GM12878 (cell line): ENCODE measurements at regions not wholly inside any gene's neighbourhood (a gene's known extent, or its start where the extent isn't known, plus 50 kb on each side); places are given as distances from the start of the nearest gene placed in this dataset.

Source experiments
- CEBPB ChIP-seq, 2 experiments: fragments of 150-350 bp in 1 of 2; IDR thresholded peaks; 2 replicates each; pipeline ENCODE4 v1.6.1; 2012 to 2014; ENCODE audit warnings: low read depth in 2 of 2, low read length in 2 of 2, borderline replicate concordance in 1 of 2, inconsistent platforms in 1 of 2
- CREM ChIP-seq: IDR thresholded peaks from 2 replicates; pipeline ENCODE4 v1.6.1; 2014; ENCODE audit warnings: antibody characterized with exemption, low read depth
- HDAC6 ChIP-seq: fragments of 200-600 bp; sonication (generic); IDR thresholded peaks from one replicate; pipeline ENCODE4 v1.8.0; 2017; ENCODE audit warnings: antibody characterized with exemption; ENCODE audit not compliant: unreplicated experiment
- RAD21 ChIP-seq: IDR thresholded peaks from 2 replicates; pipeline ENCODE4 v1.6.1; 2011; ENCODE audit warnings: mild to moderate bottlenecking, low read depth, low read length, moderate library complexity; ENCODE audit not compliant: insufficient read depth
- ZNF207 ChIP-seq: fragments of 450-650 bp; IDR thresholded peaks from 2 replicates; pipeline ENCODE4 v1.6.1; 2014; ENCODE audit warnings: antibody characterized with exemption, mild to moderate bottlenecking, borderline replicate concordance
- ZNF274 ChIP-seq: IDR thresholded peaks from one replicate; pipeline ENCODE4 v1.8.0; 2011; ENCODE audit not compliant: insufficient read length, insufficient read depth
- TF ChIP-seq, protein P1 (sequence below), 3 experiments: IDR thresholded peaks in 2 of 3; conservative IDR thresholded peaks in 1 of 3; 2 replicates each; pipeline ENCODE4 v1.5.1; 2011; ENCODE audit warnings: low read depth in 3 of 3, low read length in 3 of 3, mild to moderate bottlenecking in 3 of 3, control low read depth in 2 of 3, moderate library complexity in 2 of 3, inconsistent platforms in 1 of 3, mixed read lengths in 1 of 3; ENCODE audit not compliant: control insufficient read depth in 2 of 3, insufficient read depth in 1 of 3; ENCODE audit errors: extremely low read depth in 1 of 3
- TF ChIP-seq, protein P2 (sequence below): IDR thresholded peaks from 2 replicates; pipeline ENCODE4 v1.6.1; 2012; ENCODE audit warnings: mild to moderate bottlenecking, low read depth, low read length
- TF ChIP-seq, protein P3 (sequence below): IDR thresholded peaks from 2 replicates; pipeline ENCODE4 v1.6.1; 2011; ENCODE audit warnings: low read depth, low read length, improper control_type of control experiment, borderline replicate concordance

DNA sequence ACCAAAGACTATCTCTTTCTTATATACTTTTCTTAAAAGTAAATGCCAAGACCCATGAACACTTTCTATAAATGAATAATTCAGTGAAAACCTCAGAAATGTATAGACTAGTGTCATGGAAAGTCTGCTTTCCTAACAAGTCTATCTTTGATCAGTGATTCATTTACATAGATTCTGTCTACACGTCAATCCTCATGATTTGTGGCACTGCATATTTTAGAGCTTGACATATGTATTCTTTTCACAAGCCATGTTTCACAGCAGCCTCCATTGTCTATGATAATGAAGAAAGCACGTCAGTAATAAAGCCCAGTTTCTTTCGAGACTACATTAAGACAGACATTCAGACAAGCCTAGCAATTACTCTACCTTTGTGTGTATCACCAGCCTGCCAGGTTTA, 486.6 kb downstream of the IRS1 start:
- TF ChIP-seq CREM = no peak
- TF ChIP-seq HDAC6 = no peak
- TF ChIP-seq, protein P1, sequence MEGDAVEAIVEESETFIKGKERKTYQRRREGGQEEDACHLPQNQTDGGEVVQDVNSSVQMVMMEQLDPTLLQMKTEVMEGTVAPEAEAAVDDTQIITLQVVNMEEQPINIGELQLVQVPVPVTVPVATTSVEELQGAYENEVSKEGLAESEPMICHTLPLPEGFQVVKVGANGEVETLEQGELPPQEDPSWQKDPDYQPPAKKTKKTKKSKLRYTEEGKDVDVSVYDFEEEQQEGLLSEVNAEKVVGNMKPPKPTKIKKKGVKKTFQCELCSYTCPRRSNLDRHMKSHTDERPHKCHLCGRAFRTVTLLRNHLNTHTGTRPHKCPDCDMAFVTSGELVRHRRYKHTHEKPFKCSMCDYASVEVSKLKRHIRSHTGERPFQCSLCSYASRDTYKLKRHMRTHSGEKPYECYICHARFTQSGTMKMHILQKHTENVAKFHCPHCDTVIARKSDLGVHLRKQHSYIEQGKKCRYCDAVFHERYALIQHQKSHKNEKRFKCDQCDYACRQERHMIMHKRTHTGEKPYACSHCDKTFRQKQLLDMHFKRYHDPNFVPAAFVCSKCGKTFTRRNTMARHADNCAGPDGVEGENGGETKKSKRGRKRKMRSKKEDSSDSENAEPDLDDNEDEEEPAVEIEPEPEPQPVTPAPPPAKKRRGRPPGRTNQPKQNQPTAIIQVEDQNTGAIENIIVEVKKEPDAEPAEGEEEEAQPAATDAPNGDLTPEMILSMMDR (IDR thresholded peaks at IDR 0.05 in 2 of 3, conservative IDR thresholded peaks at IDR 0.05 in 1 of 3; ENCODE audit: control insufficient read depth in 2 of 3, extremely low read depth in 1 of 3, insufficient read depth in 1 of 3, low read depth in 3 of 3, low read length in 3 of 3) = no peak
- no peak for TF ChIP-seq ZNF274
- TF ChIP-seq, protein P2, sequence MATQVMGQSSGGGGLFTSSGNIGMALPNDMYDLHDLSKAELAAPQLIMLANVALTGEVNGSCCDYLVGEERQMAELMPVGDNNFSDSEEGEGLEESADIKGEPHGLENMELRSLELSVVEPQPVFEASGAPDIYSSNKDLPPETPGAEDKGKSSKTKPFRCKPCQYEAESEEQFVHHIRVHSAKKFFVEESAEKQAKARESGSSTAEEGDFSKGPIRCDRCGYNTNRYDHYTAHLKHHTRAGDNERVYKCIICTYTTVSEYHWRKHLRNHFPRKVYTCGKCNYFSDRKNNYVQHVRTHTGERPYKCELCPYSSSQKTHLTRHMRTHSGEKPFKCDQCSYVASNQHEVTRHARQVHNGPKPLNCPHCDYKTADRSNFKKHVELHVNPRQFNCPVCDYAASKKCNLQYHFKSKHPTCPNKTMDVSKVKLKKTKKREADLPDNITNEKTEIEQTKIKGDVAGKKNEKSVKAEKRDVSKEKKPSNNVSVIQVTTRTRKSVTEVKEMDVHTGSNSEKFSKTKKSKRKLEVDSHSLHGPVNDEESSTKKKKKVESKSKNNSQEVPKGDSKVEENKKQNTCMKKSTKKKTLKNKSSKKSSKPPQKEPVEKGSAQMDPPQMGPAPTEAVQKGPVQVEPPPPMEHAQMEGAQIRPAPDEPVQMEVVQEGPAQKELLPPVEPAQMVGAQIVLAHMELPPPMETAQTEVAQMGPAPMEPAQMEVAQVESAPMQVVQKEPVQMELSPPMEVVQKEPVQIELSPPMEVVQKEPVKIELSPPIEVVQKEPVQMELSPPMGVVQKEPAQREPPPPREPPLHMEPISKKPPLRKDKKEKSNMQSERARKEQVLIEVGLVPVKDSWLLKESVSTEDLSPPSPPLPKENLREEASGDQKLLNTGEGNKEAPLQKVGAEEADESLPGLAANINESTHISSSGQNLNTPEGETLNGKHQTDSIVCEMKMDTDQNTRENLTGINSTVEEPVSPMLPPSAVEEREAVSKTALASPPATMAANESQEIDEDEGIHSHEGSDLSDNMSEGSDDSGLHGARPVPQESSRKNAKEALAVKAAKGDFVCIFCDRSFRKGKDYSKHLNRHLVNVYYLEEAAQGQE = no peak
- TF ChIP-seq RAD21 = no peak
- no peak for TF ChIP-seq ZNF207
- TF ChIP-seq CEBPB (IDR thresholded peaks at IDR 0.05; ENCODE audit: borderline replicate concordance in 1 of 2, low read depth in 2 of 2, low read length in 2 of 2) = no peak
- TF ChIP-seq, protein P3, sequence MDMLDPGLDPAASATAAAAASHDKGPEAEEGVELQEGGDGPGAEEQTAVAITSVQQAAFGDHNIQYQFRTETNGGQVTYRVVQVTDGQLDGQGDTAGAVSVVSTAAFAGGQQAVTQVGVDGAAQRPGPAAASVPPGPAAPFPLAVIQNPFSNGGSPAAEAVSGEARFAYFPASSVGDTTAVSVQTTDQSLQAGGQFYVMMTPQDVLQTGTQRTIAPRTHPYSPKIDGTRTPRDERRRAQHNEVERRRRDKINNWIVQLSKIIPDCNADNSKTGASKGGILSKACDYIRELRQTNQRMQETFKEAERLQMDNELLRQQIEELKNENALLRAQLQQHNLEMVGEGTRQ = no peak
